ENCODE measurements at regions not wholly inside any gene's neighbourhood (a gene's known extent, or its start where the extent isn't known, plus 50 kb on each side); places are given as distances from the start of the nearest gene placed in this dataset.

DNA sequence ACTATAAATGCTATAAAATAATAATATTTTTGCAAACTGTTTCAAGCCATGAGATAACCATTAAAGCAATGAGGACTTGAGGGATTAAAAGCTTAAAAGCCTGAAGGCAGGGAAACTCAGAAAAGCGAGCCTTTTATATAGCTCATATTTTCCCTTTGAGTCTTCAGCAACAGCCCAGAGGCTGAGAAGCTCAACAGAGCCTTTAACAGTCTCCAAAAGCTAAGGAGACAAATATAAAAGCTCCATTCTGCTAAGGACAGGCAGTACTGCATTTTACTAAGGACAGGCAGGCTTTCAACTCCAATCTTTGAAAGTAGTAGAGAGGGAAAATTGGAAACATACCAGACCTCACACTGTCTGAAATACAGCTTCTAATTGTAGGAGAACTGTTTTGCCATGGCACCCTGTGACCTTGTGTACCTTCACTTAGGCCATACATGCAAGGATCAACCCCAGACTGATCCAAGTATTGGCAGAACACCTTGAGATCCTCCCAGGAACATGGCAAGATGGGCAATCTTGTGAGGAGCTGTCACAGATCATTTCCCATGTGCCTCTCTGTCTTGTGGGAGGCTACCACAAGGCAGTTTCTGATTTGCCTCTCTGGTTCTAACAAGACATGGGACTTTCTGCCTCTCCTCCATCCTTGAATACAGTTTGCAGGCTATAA lies 53.1 kb upstream of the ARNT2 start:
- Histone ChIP-seq H3K4me1 (ENCODE audit: control insufficient read depth in 5 of 5, insufficient read depth in 5 of 5, low read length in 5 of 5) (no peaks in the 10 kb centered on the region), H3K9ac (ENCODE audit: insufficient read depth in 1 of 2, low read length in 2 of 2) (no peak overlapping the region), H3K27me3 (ENCODE audit: control insufficient read depth in 3 of 3, insufficient read depth in 3 of 3, low read length in 2 of 3) (no peaks in the 10 kb centered on the region), H3K27ac (ENCODE audit: low read depth in 1 of 2, low read length in 1 of 2) (no peak overlapping the region), H3K36me3 (ENCODE audit: control insufficient read depth in 4 of 4, insufficient read depth in 4 of 4, low read length in 4 of 4) (peaks cover 0 to 3% (median 0%) of the 10 kb centered on the region in 4 donors), H3K9me3 (ENCODE audit: control insufficient read depth in 4 of 4, insufficient read depth in 3 of 4, low read length in 3 of 4) (no peaks in the 10 kb centered on the region), H3K4me3 (no peak overlapping the region)
- 83 to 87% methylated on average over 1 of the region's 1 CpG for WGBS, 2 donors
- DNase-seq (no peak), ATAC-seq (ENCODE audit: insufficient read depth, low FRiP score) (no peak)
- TF ChIP-seq, protein P1, sequence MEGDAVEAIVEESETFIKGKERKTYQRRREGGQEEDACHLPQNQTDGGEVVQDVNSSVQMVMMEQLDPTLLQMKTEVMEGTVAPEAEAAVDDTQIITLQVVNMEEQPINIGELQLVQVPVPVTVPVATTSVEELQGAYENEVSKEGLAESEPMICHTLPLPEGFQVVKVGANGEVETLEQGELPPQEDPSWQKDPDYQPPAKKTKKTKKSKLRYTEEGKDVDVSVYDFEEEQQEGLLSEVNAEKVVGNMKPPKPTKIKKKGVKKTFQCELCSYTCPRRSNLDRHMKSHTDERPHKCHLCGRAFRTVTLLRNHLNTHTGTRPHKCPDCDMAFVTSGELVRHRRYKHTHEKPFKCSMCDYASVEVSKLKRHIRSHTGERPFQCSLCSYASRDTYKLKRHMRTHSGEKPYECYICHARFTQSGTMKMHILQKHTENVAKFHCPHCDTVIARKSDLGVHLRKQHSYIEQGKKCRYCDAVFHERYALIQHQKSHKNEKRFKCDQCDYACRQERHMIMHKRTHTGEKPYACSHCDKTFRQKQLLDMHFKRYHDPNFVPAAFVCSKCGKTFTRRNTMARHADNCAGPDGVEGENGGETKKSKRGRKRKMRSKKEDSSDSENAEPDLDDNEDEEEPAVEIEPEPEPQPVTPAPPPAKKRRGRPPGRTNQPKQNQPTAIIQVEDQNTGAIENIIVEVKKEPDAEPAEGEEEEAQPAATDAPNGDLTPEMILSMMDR (IDR thresholded peaks at IDR 0.05; ENCODE audit: control extremely low read depth, extremely low read depth), result no peak

Data from lung (tissue), 11 donors.